ENCODE measurements at regions not wholly inside any gene's neighbourhood (a gene's known extent, or its start where the extent isn't known, plus 50 kb on each side); places are given as distances from the start of the nearest gene placed in this dataset.
"Not testable (repeated sequence)": the region's sequence is repeated elsewhere in the genome, so short reads cannot be mapped to it uniquely, and the experiment has no call there.

DNA sequence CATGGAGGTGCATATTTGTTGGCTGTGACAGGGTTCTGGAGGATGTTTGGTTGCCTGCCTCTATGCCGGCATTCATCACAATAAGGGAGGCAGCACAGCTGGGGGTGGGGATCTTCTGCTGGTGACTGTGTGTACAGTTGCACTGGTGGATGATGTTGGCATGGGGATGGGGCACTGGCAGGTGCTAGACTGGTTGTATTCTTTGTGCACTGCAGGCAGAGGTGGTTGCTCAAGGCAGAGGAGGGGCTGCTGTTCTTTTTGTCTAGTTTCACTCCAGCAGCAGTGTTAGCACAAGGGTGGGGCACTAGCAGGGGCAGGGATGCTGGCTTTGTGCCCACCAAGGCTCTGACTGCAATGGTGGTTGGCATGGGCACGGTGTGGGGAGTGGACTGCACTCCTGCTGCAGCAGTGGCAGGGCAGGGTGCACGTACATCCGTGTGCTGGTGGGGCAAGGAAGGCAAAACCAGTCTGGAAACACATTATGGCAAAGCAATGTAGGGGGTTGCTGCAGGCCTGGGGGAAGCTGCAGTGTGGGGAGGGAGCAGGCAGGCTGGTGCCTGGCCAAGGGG lies 69.3 kb downstream of the ISOC1 start:
- no peak for DNase-seq

DNA sequence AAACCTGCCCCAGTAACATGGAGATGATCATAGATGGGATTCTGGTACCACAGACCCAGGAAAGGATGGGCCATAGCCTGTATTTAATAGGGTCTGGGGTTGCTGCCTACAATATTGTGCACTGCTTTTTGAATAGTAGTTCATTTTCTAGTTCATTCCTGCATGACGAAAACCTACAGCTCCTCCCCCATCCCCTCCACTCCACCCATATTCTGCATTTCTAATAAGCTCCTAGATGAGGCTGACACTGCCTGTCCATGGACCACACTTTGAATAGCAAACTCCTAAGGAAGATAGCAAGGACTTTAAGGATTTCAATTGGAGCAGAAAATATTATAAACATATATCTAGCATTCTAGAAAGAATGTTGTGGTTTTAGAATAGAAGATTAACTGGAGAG lies 75.5 kb downstream of the ISOC1 start:
- no peak for DNase-seq

DNA sequence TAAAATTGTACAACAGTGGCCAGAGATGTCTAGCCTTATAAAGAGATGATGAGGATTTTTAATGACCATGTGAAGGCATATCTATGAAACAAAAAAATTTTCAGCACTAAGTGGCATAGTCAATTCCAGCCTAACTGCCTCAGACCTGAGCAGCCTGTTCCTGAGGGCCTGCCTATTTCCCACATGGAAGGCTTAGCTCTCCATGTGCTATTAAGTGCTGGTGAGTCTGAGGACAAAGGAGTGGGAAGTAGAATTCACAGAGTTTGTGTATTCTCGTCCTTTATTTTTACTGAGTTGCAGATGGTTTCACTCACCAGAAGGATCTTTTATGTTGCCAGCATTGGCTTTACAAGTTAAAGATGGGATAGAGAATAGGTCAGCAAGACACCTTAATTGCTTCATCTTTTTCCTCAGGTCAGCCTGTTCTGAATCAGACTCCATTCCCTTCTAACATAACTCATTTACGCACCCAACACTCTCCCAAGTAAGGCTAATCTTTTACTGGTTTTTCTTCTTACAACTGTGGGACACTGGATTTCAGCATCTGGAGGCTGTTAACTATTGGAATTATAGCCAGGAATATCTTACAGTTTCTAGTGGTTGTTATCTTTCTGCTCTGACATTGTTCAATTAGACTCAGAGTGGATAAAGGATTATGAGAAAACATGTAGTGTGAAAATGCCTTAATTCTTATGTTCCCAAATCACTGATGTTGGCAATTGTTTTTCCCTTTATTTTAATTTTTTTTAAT lies 76.8 kb downstream of the ISOC1 start:
- no peak for DNase-seq

DNA sequence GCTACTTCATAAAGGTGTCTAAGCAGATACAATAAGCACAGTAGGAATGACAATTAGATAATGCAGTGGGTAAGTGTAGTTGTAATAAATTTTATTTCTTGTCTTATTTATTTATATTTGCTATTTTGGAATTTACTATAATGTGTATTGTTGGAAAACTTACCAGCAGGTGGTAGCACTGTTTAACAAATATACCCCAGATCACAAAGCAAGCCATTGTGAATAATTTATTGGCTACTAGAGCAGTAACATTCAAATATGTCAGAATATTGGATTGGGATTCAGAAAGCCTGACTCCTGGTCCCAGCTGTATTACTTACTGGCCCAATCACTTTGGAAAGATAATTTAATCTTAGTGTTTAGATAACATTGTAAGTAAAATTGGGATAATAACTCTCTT lies 78.0 kb downstream of the ISOC1 start:
- peak in 2 of 56 donors; percentile 9 to 22 for DNase-seq

DNA sequence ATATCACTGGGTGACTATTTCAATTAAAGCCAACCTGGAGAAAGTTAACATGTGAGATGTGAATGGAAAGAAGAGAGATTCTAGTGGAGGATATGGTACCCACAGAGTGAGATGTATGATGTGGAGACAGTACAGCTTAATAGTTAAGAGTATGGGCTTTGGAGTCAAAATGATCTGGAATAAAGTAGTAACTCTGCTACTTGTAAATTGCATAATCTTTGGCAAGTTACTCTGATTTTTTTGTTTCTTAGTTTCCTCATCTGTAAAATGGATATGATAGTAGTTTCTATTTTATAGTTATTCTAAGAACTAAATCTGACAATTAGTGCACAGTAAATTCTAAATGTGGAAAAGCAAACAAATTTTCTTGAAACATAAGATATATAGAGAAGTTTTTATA lies 79.2 kb downstream of the ISOC1 start:
- no peak for DNase-seq

DNA sequence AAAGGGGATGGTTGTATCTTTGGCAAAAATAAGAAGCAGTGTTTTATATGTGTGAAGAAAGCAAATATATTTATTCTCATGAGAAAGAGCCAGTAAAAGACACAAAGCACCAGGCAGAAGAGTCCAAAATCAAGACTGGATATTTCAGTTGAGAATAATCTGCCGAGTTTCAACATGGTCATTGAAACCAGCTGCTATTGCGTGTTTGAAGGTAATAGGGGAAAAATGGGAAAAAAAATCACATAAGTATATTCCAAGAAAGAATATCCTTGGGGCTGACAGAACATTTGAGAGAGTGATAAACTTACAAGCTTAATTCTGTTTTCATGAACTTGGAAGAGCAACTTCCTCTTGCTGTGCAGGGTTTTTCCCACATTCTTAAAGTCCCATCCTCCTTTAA lies 79.9 kb downstream of the ISOC1 start:
- no peak for DNase-seq

DNA sequence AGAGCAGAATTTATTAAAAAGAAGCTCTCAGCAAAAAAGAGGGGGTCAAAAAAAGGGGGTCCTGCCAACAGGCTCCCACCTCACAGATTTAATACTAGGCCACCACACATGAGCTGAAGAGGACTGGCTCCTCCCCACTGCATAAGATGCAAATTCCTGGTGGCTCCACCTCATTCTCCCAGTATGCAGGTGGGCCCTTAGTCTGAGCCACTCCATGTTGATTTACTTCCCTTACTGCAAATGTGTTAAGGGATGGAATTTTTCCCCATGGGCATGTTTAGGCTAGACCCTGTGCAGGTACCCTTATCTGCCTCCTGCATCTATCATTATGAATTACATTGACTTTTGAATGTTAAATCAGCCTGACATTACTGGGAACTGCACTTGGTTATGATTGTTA lies 82.9 kb downstream of the ISOC1 start:
- DNase-seq: no peak

DNA sequence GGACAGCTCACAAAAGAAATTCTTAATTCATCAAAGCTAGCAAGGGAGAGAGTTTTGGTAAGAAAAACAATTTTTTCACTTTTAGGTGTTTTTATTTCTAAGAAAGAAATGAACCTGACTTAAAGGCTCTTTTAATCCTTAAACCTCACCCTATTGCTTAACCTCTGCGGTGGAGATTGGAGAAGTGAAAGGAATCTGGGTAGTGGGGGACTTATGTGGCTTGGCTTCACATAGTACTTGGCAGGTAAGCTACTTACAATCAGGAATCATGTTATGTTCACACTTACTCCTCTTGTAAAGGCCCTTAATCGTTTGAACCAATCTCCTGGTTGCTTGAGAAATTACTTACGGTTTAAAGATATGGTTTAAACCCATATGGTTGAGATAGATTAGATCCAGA lies 104.8 kb downstream of the ISOC1 start:
- no peak for DNase-seq

DNA sequence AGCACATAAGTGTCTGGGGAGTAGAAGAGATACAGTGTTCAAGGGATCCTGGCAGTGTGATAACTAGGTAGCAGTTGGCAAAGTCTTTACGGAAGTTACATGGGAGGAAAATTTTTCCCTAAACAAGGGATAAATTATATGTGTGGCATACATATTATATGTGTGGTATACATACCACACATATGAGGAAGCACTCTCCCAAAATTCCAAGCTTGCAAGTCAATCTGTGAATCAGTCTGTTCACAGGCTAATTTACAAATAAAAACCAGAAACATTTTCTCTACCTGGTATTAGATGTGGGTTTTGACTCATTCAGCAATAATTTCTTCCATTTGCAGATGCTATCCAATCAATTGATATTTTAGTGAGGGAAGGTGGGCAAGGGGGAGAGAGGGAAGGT lies 110.0 kb downstream of the ISOC1 start:
- no peak for DNase-seq

DNA sequence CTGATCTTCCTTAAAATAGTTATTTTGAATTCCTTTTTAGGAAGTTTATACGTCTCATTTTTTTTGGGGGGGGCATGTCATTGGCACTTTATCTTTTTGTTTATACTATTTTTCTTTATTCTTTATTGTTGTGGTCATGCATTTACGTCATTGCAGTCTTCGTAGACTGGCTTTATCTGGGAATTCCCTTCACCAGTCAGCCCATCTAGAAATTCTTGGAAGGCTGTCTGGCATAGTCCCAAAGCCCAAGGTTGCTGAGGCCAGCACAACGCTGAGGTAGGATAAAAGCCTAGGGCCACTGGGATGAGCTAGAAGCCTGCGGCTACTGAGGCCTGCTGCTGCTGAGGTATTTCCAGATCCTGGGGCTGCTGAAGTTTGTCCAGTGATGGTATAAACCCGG lies 121.5 kb downstream of the ISOC1 start:
- no peak for DNase-seq

DNA sequence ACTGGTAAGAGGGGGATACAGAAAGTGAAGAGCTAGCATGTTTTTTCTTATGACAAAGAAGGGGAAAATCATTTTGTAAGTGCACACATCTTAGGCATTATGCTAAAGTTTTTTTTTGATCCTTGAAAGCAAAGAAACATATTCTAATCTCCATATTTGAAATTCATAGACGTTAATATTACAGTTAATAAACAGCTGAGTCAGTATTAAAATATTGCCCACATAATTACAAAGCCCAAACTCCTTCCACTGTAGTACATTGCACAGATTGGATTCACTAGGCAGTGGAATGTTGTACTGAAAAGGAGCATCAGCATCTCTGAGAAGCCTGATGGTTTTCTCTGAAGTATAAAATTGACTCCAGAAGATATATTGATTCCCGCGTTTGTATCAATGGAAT lies 122.6 kb downstream of the ISOC1 start:
- no peak for DNase-seq

DNA sequence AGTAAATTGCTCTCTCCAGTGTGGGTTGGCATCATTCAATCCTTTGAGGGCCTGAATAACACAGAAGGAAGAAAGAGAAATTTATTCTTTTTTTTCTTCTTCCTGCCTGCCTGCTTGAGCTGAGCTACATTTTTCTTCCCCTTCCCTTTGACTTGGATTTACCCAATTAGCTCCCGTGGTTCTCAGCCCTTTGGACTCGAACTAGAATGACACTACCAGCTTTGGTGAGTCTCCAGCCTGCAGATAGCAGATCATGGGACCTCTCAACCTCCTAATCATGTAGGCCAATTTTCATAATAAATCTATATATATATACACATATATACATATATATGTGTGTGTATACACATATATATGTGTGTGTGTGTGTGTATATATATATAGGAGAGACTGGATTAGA lies 128.6 kb downstream of the ISOC1 start:
- DNase-seq: no peak

DNA sequence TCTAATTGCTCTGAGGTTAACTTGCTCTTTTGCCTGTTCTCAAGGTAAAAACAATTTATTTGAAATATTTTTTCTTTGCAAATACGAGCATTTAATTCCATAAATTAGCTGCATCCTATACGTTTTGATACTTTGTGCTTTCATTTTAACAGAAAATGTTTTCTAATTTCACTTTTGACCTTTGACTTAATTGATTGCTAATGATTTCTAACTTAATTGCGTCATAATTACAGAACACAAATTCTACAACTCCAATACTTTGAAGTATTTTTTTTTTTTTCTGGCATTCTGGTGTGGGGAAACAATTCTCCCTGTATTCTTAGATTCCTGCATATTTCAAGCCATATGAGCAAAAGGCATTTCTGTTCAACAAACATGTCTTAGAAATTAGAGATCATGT lies 134.0 kb downstream of the ISOC1 start:
- DNase-seq: no peak

DNA sequence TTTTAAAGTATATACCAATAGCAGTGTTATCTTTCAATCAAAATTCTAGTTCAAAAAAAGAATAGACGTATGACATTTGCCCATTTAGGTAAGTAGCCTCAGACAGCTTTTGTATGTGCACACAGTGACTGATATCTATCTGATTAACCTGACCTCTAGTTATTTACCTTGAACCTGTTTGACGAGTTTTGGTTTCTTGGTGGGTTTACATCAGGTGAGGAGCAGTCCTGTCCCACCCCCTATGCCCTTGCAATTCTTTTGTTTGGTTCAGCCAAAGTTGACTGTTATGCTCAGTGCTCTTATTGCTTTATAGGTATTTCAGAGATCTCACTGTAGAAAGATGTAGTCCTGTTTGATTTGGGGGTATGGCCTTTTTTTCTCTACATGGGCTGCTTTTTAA lies 147.2 kb downstream of the ISOC1 start:
- DNase-seq: no peak

DNA sequence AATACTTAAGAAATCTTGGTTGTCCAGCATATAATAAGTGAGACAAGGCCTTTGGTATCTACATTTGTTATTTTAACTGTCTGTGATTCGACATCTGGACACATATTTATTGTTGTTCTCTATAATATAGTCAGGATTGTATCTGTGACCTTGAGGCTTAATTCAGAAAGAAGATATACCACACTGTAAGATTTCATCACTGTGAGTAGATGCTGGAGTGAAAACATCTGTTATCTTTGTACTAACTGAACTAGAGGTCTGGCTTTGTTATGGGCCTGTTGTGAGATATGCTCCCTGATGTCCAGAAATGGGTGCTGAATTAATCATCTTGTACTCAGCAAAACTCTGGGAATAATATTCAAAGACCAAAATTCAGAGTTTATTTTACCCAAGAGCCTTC lies 148.5 kb downstream of the ISOC1 start:
- no peak for DNase-seq

DNA sequence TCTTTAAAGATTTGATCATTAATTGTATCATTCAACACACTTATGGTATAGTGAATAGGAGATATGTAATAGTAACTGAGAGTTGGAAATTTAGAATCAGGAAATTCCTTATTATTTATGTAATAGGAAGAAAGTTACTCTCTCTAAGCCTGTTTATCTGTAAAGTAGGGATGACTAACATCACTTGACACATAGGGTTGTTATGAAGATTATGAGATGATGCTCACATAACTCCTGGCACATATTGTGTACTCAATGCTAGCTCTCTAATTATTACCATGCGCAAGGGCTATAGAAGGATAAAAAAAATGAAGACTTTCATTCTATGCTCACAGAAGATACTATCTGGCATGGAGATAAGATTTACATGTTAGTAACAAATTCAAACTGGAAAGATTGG lies 149.9 kb downstream of the ISOC1 start:
- DNase-seq: no peak

DNA sequence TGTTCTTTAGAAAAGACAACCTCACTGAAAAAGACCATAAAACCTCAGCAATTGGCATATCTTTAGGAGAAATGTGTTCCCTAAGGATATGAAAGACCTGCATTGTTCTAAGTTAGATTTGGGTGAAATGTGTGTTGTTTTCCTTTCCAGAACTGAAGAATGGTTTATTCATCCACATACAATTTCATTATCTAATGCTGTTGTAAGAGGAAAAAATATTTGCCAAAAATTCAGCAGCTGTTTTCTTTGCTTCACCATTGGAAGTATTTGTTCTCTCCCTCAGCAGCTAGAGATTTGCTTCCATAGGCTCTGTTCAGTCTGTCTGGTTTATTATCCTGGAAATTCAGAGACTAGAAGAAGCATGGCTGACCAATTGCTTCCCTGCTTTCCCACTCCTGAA lies 150.9 kb downstream of the ISOC1 start:
- peak in 9 of 56 donors; percentile 2 to 39 (median 5) for DNase-seq

DNA sequence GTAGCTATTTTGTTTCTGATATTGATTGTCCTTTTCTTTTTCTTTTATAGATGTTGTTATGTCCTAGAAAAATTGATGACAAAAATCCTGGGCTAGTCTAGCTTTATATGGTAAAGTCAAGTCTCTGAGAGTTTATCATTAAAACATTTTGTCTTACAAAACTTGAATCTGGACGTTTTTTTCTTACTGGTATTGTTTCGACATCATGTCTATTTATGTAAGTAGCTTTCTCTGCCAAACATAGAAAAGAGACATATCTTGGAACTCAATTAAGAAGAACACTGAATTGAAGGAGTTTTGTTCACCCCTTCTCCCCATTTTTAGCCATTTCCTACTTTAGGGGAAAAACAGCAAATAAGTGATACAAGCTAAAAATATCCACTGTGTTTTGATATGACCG lies 151.5 kb downstream of the ISOC1 start:
- no peak for DNase-seq

DNA sequence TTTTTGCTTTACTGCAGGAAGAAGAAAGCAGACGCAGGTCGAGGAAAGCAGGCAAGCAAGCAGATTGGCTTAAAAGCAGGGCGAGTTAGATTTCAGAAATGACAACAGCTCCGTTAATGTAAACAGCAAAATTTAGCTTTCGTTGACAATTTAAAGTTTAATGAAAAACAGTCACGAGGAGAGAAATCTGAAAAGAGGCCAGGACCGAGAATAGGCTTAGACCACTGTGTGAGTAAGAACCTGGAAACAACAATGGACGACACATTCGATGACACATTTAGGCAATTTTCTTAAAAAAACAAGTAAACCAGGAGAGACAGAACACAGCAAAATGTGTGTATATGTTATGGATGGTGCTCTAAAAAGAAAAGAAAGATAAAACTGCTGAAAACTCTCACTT lies 155.3 kb downstream of the ISOC1 start:
- no peak for DNase-seq

DNA sequence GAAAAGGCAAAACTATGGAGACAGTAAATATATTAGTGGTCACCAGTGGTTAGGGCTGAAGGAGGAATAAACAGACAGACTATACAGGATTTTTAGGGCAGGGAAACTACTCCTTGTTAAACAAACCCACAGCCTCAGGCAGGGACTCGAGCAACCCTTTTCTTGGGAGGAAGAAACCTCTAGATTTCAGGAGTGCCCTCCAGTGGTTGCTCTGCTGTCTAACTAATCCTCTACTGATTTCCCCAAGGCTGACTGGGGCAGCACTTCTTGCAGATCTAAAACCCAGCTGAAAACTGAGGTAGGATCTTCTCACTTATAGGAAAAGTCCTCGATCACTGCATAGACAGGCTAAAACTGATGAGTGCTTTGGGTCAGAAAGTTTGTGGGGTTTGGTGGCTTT lies 176.8 kb downstream of the ISOC1 start:
- DNase-seq: peak in 4 of 56 donors; percentile 0 to 32 (median 0)

DNA sequence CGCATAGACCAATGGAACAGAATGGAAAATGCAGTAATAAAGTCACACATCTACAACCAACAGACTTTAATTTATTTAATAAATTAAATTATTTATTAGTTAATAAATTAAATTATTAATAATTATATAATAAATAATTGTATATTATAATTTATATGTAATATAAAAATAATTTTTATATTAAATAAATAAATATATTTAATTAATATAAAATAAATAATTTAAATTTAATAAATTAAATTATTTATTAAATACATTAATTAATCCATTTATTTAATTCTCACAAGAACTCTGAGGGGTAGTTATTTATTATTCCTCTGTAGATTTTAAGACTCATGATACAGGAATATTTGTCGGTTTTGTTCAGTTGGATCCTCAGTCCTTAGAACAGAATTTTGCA lies 176.1 kb upstream of the ADAMTS19 start:
- DNase-seq: no peak

DNA sequence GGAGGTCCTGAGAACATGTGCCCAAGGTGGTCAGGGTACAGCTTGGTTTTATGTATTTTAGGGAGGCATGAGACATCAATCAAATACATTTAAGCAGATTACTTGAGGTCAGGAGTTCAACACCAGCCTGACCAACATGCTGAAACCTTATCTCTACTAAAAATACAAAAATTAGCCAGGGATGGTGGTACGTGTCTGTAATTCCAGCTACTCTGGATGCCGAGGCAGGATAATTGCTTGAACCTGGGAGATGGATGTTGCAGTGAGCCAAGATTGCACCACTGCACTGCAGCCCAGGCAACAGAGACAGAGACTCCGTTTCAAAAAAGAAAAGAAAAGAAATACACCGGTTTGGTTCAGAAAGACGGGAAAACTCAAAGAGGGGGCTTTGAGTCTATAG lies 165.9 kb upstream of the ADAMTS19 start:
- DNase-seq: not testable (repeated sequence)

DNA sequence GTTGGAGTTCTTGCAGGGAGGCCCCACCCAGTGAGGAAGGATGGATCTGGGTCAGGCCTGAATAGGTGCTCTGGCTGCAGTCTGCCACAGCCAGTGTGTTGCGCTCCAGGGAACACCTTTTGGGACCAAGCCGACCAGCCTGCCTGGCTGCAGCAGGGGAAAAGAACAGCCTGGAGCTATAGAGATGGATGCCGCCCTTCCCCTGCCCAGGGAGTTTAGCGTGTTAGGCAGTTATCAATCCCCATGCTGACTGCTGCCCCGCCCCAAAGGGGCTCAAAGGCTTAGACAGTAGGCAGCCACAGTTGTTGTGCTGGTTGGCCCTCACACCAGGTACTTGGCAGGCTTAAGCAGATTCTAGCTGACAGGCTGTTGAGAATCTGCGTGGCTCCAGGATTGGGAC lies 153.4 kb upstream of the ADAMTS19 start:
- DNase-seq: no peak

DNA sequence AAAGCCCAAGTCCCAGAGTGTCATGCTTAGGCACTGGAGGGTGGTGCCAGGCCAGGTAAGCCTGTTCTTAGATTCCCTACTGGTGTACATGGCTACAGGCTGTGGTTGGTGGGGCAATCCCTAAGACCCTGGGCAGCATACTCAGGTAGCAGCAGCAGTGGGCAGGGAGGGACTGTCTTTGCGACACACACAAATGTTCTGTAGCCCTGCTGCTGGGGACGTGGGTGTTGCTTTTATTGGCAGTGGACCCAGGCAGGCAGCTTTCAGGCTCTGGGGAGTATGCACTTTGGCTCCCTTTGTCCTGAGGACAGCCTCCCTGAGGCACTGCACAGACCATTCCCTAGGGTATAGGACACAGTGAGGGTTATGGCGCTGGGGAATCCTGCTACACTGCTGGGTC lies 137.1 kb upstream of the ADAMTS19 start:
- DNase-seq: no peak
